Neural progenitor cell (in vitro differentiated cells): ENCODE measurements at regions not wholly inside any gene's neighbourhood (a gene's known extent, or its start where the extent isn't known, plus 50 kb on each side); places are given as distances from the start of the nearest gene placed in this dataset.

ENCODE experiments used
- DNase-seq: peaks from one replicate; pipeline ENCODE4 v3.0.0-alpha.2; 2016; ENCODE audit warnings: low spot score
- H2AFZ ChIP-seq: fragments of 200-600 bp; sonication (generic); replicated peaks from 2 replicates; pipeline ENCODE4 v1.6.1; 2016; ENCODE audit warnings: antibody characterized with exemption
- H3F3A ChIP-seq: fragments of 200-600 bp; sonication (generic); 2 replicates; pipeline ENCODE4 v1.6.1; 2016; ENCODE audit warnings: antibody characterized with exemption, low read depth
- H3K27ac ChIP-seq: fragments of 200-600 bp; sonication (generic); 2 replicates; pipeline ENCODE4 v1.5.1; 2016; ENCODE audit warnings: mild to moderate bottlenecking
- H3K27me3 ChIP-seq: fragments of 200-600 bp; sonication (generic); 2 replicates; pipeline ENCODE4 v1.6.1; 2016; ENCODE audit warnings: mild to moderate bottlenecking, moderate library complexity
- H3K36me3 ChIP-seq: fragments of 200-600 bp; sonication (generic); 2 replicates; pipeline ENCODE4 v1.5.1; 2016
- H3K4me1 ChIP-seq: fragments of 200-600 bp; sonication (generic); 2 replicates; pipeline ENCODE4 v1.6.1; 2016; ENCODE audit warnings: mixed run types
- H3K4me2 ChIP-seq: fragments of 200-600 bp; sonication (generic); 2 replicates; pipeline ENCODE4 v1.6.1; 2016
- H3K4me3 ChIP-seq: fragments of 200-600 bp; sonication (generic); 2 replicates; pipeline ENCODE4 v1.5.1; 2016
- H3K79me2 ChIP-seq: fragments of 200-600 bp; sonication (generic); 2 replicates; pipeline ENCODE4 v1.6.1; 2016; ENCODE audit warnings: low read depth
- H3K9ac ChIP-seq: fragments of 200-600 bp; sonication (generic); 2 replicates; pipeline ENCODE4 v1.6.1; 2016
- H3K9me3 ChIP-seq: fragments of 200-600 bp; sonication (generic); 2 replicates; pipeline ENCODE4 v1.5.1; 2016; ENCODE audit warnings: low read depth
- H4K20me1 ChIP-seq: fragments of 200-600 bp; sonication (generic); 2 replicates; pipeline ENCODE4 v1.6.1; 2016; ENCODE audit warnings: low read depth
- H3K27ac Mint-ChIP-seq: 3 replicates; pipeline ENCODE4 v1.8.0; 2021; ENCODE audit warnings: mixed read lengths
- H3K27me3 Mint-ChIP-seq: 2 replicates; pipeline ENCODE4 v1.8.0; 2022; ENCODE audit warnings: low read depth, mild to moderate bottlenecking, inconsistent platforms, moderate library complexity, mixed read lengths; ENCODE audit not compliant: insufficient read depth
- H3K36me3 Mint-ChIP-seq: 3 replicates; pipeline ENCODE4 v1.8.0; 2021; ENCODE audit warnings: mixed read lengths
- H3K4me1 Mint-ChIP-seq: 3 replicates; pipeline ENCODE4 v1.8.0; 2021; ENCODE audit warnings: mixed read lengths
- H3K4me3 Mint-ChIP-seq: 3 replicates; pipeline ENCODE4 v1.8.0; 2021; ENCODE audit warnings: mild to moderate bottlenecking, moderate library complexity, mixed read lengths
- H3K9me3 Mint-ChIP-seq: 3 replicates; pipeline ENCODE4 v1.8.0; 2020; ENCODE audit warnings: mixed read lengths
- CTCF ChIP-seq: fragments of 200-600 bp; sonication (generic); IDR thresholded peaks from 2 replicates; pipeline ENCODE4 v1.5.1; 2017; ENCODE audit warnings: antibody characterized with exemption, mild to moderate bottlenecking
- EZH2 ChIP-seq: fragments of 200-600 bp; sonication (generic); IDR thresholded peaks from 2 replicates; pipeline ENCODE4 v1.6.1; 2017; ENCODE audit warnings: antibody characterized with exemption, mild to moderate bottlenecking, moderate library complexity
- EZH2phosphoT487 ChIP-seq: fragments of 200-600 bp; sonication (generic); IDR thresholded peaks from 2 replicates; pipeline ENCODE4 v1.6.1; 2017; ENCODE audit warnings: antibody characterized with exemption

- H3K4me1 ChIP-seq: no peaks in the 10 kb centered on the region
- Mint-ChIP-seq H3K4me1 (no peaks in the 10 kb centered on the region), H3K9me3 (no peaks in the 10 kb centered on the region), H3K36me3 (no peaks in the 10 kb centered on the region), H3K27me3 (no peaks in the 10 kb centered on the region), H3K27ac (no peak overlapping the region), H3K4me3 (no peak overlapping the region)
- no peaks in the 10 kb centered on the region for H3K79me2 ChIP-seq
- no peaks in the 10 kb centered on the region for H3K36me3 ChIP-seq
- H3K27ac ChIP-seq: no peak overlapping the region
- no peak overlapping the region for H2AFZ ChIP-seq
- no peaks in the 10 kb centered on the region for H4K20me1 ChIP-seq
- no peak overlapping the region for H3K4me2 ChIP-seq
- no peak overlapping the region for H3K4me3 ChIP-seq
- no peaks in the 10 kb centered on the region for H3K27me3 ChIP-seq
- H3K9me3 ChIP-seq: no peaks in the 10 kb centered on the region
- no peak for TF ChIP-seq EZH2
- TF ChIP-seq CTCF: no peak
- no peak for TF ChIP-seq EZH2phosphoT487
- H3F3A ChIP-seq: no peaks in the 10 kb centered on the region
- H3K9ac ChIP-seq: no peak overlapping the region
- DNase-seq: no peak
Observed at GRCh38 chr12:118635276-118635675, 258.9 kb downstream of the SUDS3 start.

DNA sequence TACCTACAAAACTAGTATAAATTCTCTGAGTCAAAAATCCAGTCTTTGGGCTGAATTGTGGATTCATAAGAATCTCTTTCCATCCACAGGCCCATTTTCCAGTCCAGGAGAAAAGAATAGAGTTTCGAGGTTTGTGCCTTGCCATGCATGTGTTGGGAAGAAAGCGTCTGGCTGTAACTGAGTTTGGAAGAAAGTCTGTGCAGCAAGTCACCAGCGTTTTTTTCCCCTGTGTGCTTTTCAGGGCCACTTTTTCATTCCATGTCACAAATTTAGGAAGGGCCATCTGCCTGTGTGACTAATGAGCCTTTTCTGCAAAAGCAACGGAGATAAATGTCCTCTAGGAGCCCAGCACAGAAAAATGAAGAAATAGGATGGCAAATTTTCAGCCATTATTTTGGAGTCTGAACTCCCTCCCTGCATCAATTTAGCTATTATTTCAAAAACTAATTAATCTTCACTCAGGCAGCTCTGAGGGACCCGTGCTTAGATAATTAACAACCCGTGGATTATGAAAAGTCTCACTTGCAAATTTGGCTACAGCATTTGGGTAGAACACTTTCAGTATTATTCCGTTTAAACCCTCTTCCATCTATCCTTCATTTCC, 261.5 kb downstream of the SUDS3 start:
- H3K79me2 ChIP-seq: no peaks in the 10 kb centered on the region
- DNase-seq: no peak
- no peak overlapping the region for H3K9ac ChIP-seq
- H3K36me3 Mint-ChIP-seq: no peaks in the 10 kb centered on the region
- no peaks in the 10 kb centered on the region for H3F3A ChIP-seq
- H2AFZ ChIP-seq: no peak overlapping the region
- no peaks in the 10 kb centered on the region for H3K27me3 ChIP-seq
- H3K27ac ChIP-seq: no peak overlapping the region
- TF ChIP-seq CTCF (no peak), EZH2 (no peak), EZH2phosphoT487 (no peak)
- H3K36me3 ChIP-seq: no peaks in the 10 kb centered on the region
- H3K27me3 Mint-ChIP-seq: no peaks in the 10 kb centered on the region
- H3K4me1 ChIP-seq: no peaks in the 10 kb centered on the region
- H3K4me3 Mint-ChIP-seq: no peak overlapping the region
- no peaks in the 10 kb centered on the region for H3K4me1 Mint-ChIP-seq
- H3K27ac Mint-ChIP-seq: no peak overlapping the region
- no peak overlapping the region for H3K4me2 ChIP-seq
- H3K9me3 Mint-ChIP-seq: no peaks in the 10 kb centered on the region
- no peak overlapping the region for H3K4me3 ChIP-seq
- H3K9me3 ChIP-seq: no peaks in the 10 kb centered on the region
- no peaks in the 10 kb centered on the region for H4K20me1 ChIP-seq

- H2AFZ ChIP-seq: no peak overlapping the region
- Mint-ChIP-seq H3K4me3 (no peak overlapping the region), H3K9me3 (no peaks in the 10 kb centered on the region), H3K4me1 (no peaks in the 10 kb centered on the region), H3K36me3 (no peaks in the 10 kb centered on the region), H3K27ac (no peak overlapping the region), H3K27me3 (no peaks in the 10 kb centered on the region)
- H3K9ac ChIP-seq: no peak overlapping the region
- TF ChIP-seq EZH2 (no peak), CTCF (no peak), EZH2phosphoT487 (no peak)
- H3K27ac ChIP-seq: no peak overlapping the region
- peaks cover 4% of the 10 kb centered on the region for H4K20me1 ChIP-seq
- DNase-seq: no peak
- no peaks in the 10 kb centered on the region for H3K27me3 ChIP-seq
- H3K4me1 ChIP-seq: no peaks in the 10 kb centered on the region
- no peak overlapping the region for H3K4me2 ChIP-seq
- no peaks in the 10 kb centered on the region for H3K36me3 ChIP-seq
- no peaks in the 10 kb centered on the region for H3K9me3 ChIP-seq
- no peaks in the 10 kb centered on the region for H3F3A ChIP-seq
- no peak overlapping the region for H3K4me3 ChIP-seq
- H3K79me2 ChIP-seq: no peaks in the 10 kb centered on the region
Observed at GRCh38 chr12:118641249-118641648, 264.9 kb downstream of the SUDS3 start.
